ENCODE measurements at regions not wholly inside any gene's neighbourhood (a gene's known extent, or its start where the extent isn't known, plus 50 kb on each side); places are given as distances from the start of the nearest gene placed in this dataset.
A peak's percentile ranks its signal among the peaks of the same experiment; 100 is the strongest.
"Not testable (repeated sequence)": the region's sequence is repeated elsewhere in the genome, so short reads cannot be mapped to it uniquely, and the experiment has no call there.

- no peak for DNase-seq (ENCODE audit: low read depth)
- H3K4me3 ChIP-seq (ENCODE audit: low read depth, low read length): no peak overlapping the region
- no peak for TF ChIP-seq CTCF (IDR thresholded peaks at IDR 0.05; ENCODE audit: insufficient read depth, low read depth, low read length)
Measured at GRCh38 chr2:235227590-235227989, 266.3 kb upstream of the AGAP1 start.

GRCh38 chr2:235228422-235228821, 265.4 kb upstream of the AGAP1 start:
- H3K4me3 ChIP-seq (ENCODE audit: low read depth, low read length); DNase-seq (ENCODE audit: low read depth): not testable (repeated sequence)

- H3K4me3 ChIP-seq (ENCODE audit: low read depth, low read length): no peak overlapping the region
- no peak for DNase-seq (ENCODE audit: low read depth)
- TF ChIP-seq CTCF (IDR thresholded peaks at IDR 0.05; ENCODE audit: insufficient read depth, low read depth, low read length): no peak
Measured at GRCh38 chr2:235229236-235229635, 264.6 kb upstream of the AGAP1 start.

- TF ChIP-seq CTCF (IDR thresholded peaks at IDR 0.05; ENCODE audit: insufficient read depth, low read depth, low read length): no peak
- DNase-seq (ENCODE audit: low read depth): peak; percentile 56
- no peak overlapping the region for H3K4me3 ChIP-seq (ENCODE audit: low read depth, low read length)
Measured at GRCh38 chr2:235230821-235231601, 262.8 kb upstream of the AGAP1 start.

GRCh38 chr2:235232449-235233433, 261.1 kb upstream of the AGAP1 start:
- no peak for DNase-seq (ENCODE audit: low read depth)
- H3K4me3 ChIP-seq (ENCODE audit: low read depth, low read length): no peak overlapping the region
- TF ChIP-seq CTCF (IDR thresholded peaks at IDR 0.05; ENCODE audit: insufficient read depth, low read depth, low read length): no peak

- peak; percentile 67 for DNase-seq (ENCODE audit: low read depth)
- TF ChIP-seq CTCF (IDR thresholded peaks at IDR 0.05; ENCODE audit: insufficient read depth, low read depth, low read length): no peak
- no peak overlapping the region for H3K4me3 ChIP-seq (ENCODE audit: low read depth, low read length)
Measured at GRCh38 chr2:235234736-235235135, 259.1 kb upstream of the AGAP1 start.
